GM19452 (cell line): ENCODE measurements at regions not wholly inside any gene's neighbourhood (a gene's known extent, or its start where the extent isn't known, plus 50 kb on each side); places are given as distances from the start of the nearest gene placed in this dataset.

Source experiments
- ATAC-seq: cut with Tn5 transposase; IDR thresholded peaks from one replicate; pipeline ENCODE4 v1.9.1; 2021; ENCODE audit not compliant: unreplicated experiment

DNA sequence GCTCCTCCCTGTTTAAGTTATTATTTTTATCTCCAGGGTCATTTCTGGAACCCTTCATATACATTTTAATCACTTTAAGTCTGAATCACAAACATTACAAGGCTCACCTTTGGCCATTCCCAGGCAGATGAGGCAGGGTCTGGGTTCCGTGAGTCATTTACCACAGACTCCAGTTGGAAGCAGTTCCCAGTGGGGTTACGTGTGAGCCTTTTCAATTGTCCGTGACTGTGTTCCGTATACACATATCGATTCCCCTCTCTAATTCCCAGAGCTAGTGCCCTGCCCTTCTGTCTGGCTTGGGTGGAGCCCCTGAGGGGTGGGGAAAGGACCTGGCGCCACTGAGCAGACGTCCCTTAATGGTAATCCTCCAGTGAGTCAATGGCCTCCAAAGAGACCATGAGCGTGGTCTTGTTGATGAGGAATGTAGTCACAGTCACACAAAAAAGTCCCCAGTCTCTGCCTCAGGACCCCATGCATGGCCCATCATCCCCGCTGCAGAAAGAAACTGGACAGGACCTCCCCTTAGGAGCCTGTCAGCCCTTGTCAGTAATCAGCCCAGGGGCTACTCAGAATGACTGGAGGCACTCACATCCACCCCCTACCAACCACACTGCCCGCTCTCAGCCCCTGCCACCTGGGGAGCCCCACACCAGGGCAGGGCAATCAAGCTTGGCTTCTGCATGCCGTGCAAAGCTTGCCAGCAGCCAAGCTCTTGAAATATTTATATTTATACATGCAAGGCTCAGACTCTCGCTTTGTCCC lies 144.4 kb downstream of the ZIC5 start:
- no peak for ATAC-seq

DNA sequence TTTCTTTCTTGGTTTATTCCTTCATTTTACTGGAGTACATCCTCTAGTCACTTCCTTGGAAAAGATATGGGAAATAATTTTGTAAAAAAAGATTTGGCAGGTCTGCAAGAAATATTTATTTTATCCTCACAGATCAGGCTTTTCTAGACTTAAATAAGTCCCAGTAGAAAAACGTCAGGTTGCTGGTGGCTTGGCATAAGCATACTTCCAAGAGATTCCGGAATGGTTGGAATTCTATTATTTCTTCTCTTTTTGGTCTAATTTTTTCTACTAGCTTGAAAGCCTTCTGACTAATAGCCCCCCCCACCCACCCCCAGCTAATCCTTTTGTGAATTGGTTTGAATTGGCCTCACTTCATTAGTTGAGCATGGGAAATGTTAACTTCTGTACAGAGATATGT lies 147.6 kb downstream of the ZIC5 start:
- ATAC-seq: no peak

GRCh38 chr13:99822820-99823219 lies 148.7 kb downstream of the ZIC5 start:
- no peak for ATAC-seq

DNA sequence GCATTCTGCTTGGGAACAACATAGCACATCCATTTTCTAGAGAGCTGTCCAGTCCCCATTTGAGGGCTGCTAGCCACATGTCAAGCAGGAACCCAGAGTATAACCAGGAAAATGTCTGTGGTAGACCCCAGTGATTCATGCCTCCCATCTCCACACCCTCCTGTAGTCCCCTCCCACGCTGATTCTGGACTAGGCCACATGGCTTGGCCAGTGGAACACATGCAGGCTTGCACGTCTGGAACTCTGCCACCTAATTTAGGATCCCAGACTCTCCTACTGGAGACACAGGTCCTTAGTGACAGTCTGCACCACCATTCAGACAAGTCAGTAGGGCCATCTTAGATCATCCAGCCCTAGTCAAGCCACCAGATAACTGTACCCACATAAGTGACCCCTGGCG lies 149.8 kb downstream of the ZIC5 start:
- no peak for ATAC-seq

DNA sequence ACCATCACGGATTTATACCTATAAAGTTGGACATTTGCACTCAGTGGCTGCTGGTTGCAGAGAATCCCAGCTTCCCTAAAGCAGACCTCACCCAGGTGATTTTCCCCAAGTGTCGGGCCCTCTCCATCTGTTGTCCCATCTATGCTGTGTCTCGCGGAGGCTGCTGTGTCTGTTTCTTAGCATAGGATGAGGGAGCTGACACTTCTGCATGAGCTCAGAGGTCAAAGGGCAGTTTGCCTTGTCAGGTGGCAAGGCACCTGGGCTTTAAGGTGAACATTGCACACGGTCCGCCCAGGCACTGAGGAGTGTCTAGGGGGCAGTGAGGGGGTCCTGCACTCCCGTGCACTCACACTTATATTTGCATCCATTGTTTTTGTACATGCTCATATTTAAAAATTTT lies 151.6 kb downstream of the ZIC5 start:
- ATAC-seq: no peak

DNA sequence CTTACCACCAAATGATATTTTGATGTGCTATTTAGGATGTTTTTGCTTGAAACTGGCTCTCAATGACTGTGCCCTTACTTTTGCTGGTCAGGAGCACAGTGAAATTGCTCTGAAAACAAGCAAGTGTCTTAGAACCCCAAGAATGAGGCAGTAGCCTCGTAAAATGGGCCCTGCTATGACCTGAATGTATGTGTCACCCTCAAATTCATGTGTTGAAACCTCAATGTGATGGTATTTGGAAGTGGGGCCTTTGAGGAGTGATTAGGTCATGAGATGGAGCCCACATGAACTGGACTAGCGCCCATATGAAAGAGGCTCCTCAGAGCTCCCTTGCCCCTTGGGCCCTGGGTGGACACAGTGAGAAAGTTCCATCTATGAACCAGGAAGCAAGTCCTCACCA lies 155.2 kb downstream of the ZIC5 start:
- no peak for ATAC-seq

GRCh38 chr13:99813336-99814095 lies 158.1 kb downstream of the ZIC5 start:
- ATAC-seq: no peak

DNA sequence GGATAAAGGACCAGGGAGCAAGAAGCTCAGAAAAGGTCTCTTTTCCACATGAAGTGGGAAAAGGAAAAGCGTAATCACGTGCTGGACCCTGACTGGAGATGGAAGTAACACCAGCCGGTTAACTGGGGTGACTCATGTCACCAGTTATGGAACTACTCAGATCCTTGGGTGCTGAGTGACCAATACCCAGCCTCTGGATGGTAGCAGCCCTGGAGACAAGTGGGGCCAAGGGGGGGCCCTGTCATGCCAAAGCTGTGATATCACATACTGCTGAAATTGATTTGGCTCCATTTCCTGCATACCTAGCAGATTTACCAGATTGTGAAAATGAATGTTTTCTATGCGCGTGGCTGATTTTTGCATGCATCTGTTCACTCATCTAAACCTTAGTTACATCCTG lies 158.9 kb downstream of the ZIC5 start:
- no peak for ATAC-seq

GRCh38 chr13:99811067-99811700 lies 160.4 kb downstream of the ZIC5 start:
- no peak for ATAC-seq

DNA sequence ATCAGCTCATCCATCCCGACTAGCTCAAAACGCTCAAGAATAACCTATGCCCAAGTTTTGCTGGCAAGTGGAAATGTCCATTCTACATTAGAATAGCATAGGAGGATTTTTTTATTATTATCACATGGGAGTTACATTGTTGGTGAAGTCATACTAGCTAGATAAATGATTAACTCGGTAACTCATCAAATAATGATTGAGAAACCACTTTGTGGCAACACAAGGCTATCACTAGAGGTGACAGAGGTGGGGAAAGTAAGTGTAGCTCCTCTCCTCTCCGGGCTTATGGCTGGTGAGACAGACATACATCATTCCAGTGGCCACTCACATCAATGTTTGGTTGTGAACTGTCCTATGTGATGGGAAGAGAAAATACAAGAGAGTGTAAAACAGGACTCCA lies 161.6 kb downstream of the ZIC5 start:
- no peak for ATAC-seq

- ATAC-seq: no peak
Observed at GRCh38 chr13:99809496-99809895, 162.1 kb downstream of the ZIC5 start.

DNA sequence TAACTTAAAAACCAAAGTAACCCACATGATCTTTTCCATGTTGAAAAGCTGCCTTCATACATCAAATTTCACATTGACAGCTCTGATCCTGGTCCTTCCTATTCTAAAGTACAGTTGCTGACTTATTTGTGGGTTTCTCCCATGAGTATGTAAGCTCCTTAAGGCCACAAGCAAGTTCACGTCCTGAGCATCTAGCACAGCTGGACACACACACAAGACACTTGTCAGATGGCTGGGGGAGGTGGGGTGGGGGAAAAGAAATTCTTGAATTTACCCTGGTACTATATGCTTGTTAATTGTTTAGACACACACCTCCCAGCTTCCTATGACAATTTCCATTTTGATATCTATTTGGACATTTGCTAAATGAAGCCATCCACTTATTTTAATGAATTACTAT lies 162.8 kb downstream of the ZIC5 start:
- no peak for ATAC-seq

GRCh38 chr13:99806671-99807070 lies 164.9 kb downstream of the ZIC5 start:
- no peak for ATAC-seq

DNA sequence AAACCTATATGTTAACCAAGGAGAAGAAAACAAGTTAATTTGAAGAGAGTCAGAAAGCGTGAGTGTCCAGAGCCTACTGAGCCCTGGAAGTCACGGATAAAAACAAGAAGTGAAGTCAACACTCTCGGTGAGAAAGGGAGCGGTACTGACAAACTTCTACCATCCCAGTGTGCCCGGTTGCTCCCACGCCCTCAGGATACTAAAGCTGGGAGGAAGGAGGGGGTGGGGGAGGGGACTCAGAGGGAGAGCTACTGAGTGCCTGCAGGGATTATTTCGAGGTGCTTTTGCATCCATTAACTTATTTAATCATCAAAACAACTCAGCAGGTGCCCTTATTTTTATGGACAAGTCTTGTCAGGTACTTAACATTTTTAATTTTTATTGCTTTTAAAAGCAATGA lies 166.2 kb downstream of the ZIC5 start:
- no peak for ATAC-seq

DNA sequence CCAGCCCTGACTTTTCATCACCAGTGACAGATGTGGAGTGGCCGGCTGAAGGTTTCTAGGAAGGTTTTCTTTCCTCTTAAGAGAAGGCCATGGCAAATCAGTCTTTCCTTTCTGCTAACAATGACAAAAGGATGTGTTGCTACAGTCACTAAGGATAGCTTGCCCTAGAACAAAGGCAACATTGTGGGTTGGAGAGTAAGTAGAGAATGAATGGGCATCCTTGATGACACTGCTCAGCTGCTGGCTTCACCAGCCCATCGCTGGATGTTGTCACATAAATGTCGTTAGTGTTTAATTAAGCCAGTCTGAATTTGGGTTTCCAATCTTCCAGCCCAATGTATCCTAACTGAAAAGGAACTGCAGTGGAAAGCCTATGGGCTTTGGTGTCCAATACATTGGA lies 168.4 kb downstream of the ZIC5 start:
- no peak for ATAC-seq

- ATAC-seq: no peak
Observed at GRCh38 chr13:99802416-99802815, 169.2 kb downstream of the ZIC5 start.

GRCh38 chr13:99800951-99801350 lies 170.6 kb downstream of the ZIC5 start:
- ATAC-seq: no peak

DNA sequence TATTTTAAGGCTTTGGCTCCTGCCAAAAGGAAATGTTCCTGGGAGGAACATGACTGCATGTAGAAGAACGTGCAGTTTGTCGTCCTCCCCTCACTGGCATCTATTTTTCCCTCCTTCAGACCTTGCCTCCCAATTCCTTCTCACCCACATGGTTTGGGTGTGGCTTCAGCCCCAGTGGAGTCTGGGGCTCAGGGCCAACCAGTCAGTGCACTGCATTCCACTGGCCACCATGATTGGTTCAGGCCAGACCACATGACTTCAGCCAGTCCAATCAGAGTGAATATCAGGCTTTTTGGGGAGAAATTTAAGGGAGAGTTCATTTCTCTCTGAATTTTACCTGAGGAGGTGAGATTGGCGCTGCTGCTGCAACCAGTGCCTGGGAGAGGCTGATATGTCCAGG lies 171.6 kb downstream of the ZIC5 start:
- no peak for ATAC-seq

DNA sequence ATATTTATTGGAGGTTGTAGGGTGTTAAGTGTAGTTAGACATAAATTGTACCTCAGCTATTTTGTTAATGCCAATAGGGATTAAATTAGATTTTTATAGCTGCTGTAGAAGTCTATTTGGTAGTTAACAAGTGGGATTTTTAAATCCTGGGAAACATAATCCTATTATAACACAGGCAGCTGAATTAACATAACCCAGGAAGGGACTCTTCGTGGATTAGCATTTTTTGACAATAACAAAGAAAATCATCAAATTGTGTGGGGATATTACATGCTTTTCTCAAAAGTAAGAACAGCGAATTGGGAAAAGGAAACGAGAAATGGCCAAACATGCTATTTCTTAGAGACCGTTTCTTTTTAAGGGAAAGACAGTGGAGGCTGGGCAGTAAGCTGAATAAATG lies 172.8 kb downstream of the ZIC5 start:
- ATAC-seq: no peak

- no peak for ATAC-seq
Observed at GRCh38 chr13:99797691-99798090, 173.9 kb downstream of the ZIC5 start.

GRCh38 chr13:99796175-99796819 lies 175.3 kb downstream of the ZIC5 start:
- ATAC-seq: no peak
